Ammon's horn (tissue), 1 donor: ENCODE measurements at regions not wholly inside any gene's neighbourhood (a gene's known extent, or its start where the extent isn't known, plus 50 kb on each side); places are given as distances from the start of the nearest gene placed in this dataset.

Source experiments
- DNase-seq: peaks from one replicate; pipeline ENCODE4 v3.0.0-alpha.2; 2016; ENCODE audit warnings: low spot score

GRCh38 chr2:34954758-34955157, 1355.7 kb upstream of the FAM98A start:
- DNase-seq: no peak

- DNase-seq: no peak
Measured at GRCh38 chr2:34950797-34951196, 1351.7 kb upstream of the FAM98A start.

GRCh38 chr2:34949316-34949715, 1350.2 kb upstream of the FAM98A start:
- DNase-seq: no peak

GRCh38 chr2:34936089-34936488, 1337.0 kb upstream of the FAM98A start:
- DNase-seq: no peak

- no peak for DNase-seq
Measured at GRCh38 chr2:34912084-34912483, 1313.0 kb upstream of the FAM98A start.

GRCh38 chr2:34909992-34910705, 1311.0 kb upstream of the FAM98A start:
- DNase-seq: peak; percentile 32

- DNase-seq: no peak
Measured at GRCh38 chr2:34907812-34908211, 1308.7 kb upstream of the FAM98A start.

GRCh38 chr2:34901739-34902138, 1302.6 kb upstream of the FAM98A start:
- no peak for DNase-seq

- no peak for DNase-seq
Measured at GRCh38 chr2:34899079-34899478, 1300.0 kb upstream of the FAM98A start.

- no peak for DNase-seq
Measured at GRCh38 chr2:34892766-34893165, 1293.7 kb upstream of the FAM98A start.

- no peak for DNase-seq
Measured at GRCh38 chr2:34892256-34892655, 1293.2 kb upstream of the FAM98A start.

GRCh38 chr2:34875091-34875745, 1276.1 kb upstream of the FAM98A start:
- DNase-seq: no peak

GRCh38 chr2:34853646-34854045, 1254.5 kb upstream of the FAM98A start:
- no peak for DNase-seq

- no peak for DNase-seq
Measured at GRCh38 chr2:34851804-34852203, 1252.7 kb upstream of the FAM98A start.

- no peak for DNase-seq
Measured at GRCh38 chr2:34849827-34850226, 1250.7 kb upstream of the FAM98A start.

- no peak for DNase-seq
Measured at GRCh38 chr2:34848691-34849090, 1249.6 kb upstream of the FAM98A start.

- DNase-seq: no peak
Measured at GRCh38 chr2:34848132-34848531, 1249.0 kb upstream of the FAM98A start.

- DNase-seq: no peak
Measured at GRCh38 chr2:34844629-34845028, 1245.5 kb upstream of the FAM98A start.

GRCh38 chr2:34838408-34838807, 1239.3 kb upstream of the FAM98A start:
- no peak for DNase-seq

GRCh38 chr2:34836361-34836760, 1237.3 kb upstream of the FAM98A start:
- DNase-seq: no peak

GRCh38 chr2:34831096-34831495, 1232.0 kb upstream of the FAM98A start:
- peak; percentile 84 for DNase-seq

- DNase-seq: no peak
Measured at GRCh38 chr2:34828481-34828880, 1229.4 kb upstream of the FAM98A start.

GRCh38 chr2:34827398-34827797, 1228.3 kb upstream of the FAM98A start:
- no peak for DNase-seq

- DNase-seq: no peak
Measured at GRCh38 chr2:34825686-34826085, 1226.6 kb upstream of the FAM98A start.
